GM19463 (cell line): ENCODE measurements at regions not wholly inside any gene's neighbourhood (a gene's known extent, or its start where the extent isn't known, plus 50 kb on each side); places are given as distances from the start of the nearest gene placed in this dataset.

Source experiments
- ATAC-seq: cut with Tn5 transposase; IDR thresholded peaks from one replicate; pipeline ENCODE4 v1.9.1; 2021; ENCODE audit warnings: mild to moderate bottlenecking, moderate library complexity; ENCODE audit not compliant: unreplicated experiment

DNA sequence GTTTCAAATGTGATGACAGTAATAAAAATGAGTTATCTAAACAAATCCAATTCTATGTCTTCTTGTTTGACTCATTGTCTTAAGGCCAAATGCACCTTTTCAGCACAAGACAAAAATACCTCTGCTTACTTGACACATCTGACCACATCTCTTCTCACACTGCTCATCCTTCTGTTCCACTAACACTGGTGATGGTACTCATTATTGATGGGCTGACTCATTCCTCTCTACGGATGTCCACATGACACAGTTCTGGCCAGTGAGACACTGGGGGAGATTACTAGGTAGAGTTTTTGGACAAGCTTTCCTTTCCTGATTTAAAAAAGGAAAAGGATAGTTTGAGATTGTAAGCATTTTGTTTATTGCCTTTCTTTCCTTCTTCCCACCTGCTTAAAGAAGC is 410.6 kb upstream of the THRB start:
- ATAC-seq: no peak

DNA sequence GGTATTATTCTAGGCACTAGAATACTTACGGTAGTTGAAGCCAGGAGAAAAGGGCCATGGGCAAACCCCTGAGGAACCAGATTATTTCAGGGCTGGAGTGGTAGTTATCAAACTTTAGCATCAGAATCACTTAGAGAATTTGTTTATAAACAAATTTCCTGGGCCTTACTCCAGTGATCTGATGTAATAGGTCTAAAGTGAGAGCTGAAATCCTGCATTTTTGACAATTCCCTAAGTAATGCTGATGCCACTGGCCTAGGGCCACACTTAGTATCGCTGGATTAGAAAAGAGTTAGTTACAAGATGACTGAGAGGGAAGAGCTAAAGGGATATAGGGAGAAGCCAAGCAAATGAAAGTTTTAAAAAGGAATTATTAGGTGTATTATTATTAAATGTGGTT is 412.5 kb upstream of the THRB start:
- ATAC-seq: no peak

DNA sequence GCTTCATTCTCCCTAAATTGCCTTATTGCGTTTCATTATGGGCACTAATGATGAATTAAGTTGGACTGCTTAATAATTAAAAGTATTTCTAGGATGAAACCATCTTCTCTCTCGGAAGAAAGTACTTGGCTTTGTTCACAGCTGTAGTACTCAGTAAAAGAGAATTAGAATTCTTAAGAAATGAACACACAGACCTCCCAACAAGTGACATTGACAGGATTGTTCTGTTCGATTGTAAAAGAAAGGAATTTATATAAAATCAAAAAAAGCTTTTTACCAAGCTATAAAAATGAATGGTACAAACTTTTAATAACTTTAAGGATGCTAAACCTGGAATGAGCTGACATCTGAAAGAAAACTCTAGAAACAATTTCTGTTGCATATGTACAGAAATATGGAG is 416.4 kb upstream of the THRB start:
- ATAC-seq: no peak

GRCh38 chr3:24915639-24916038 is 421.0 kb upstream of the THRB start:
- ATAC-seq: no peak

DNA sequence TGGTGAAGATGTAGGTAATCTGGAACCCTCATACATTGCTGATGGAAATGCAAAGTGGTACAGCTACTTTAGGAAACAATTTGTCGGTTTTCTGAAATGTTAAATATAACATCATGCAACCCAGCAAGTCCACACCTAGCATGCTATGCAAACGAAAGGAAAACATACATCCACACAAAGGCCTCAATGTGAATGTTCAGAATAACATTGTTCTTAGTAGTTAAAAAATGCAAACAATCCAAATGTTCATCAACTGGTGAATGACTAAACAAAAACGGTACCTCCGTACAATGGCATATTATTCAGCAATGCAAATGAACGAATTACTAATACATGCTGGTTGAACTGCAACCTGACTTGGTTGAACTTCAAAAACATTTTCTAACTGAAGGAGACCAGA is 423.3 kb upstream of the THRB start:
- ATAC-seq: no peak

DNA sequence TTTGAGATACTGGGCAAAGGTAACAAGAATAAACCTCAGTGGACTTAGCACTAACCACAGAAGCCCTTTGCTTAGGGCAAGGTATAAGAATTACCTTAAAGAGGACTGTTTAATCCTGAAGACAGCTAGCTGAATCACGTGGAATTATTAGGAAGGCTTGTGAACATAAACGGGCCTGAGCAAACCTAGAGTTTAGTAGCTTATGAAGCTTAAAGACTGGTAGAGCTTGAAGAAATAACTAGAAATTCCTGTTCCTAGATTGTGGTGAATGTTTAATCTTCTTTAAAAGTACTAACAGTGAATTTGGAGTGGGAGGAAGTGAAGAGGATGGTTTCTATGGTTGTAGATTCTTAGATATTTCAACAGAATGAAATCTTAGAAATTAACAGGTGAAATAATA is 428.9 kb upstream of the THRB start:
- ATAC-seq: no peak

DNA sequence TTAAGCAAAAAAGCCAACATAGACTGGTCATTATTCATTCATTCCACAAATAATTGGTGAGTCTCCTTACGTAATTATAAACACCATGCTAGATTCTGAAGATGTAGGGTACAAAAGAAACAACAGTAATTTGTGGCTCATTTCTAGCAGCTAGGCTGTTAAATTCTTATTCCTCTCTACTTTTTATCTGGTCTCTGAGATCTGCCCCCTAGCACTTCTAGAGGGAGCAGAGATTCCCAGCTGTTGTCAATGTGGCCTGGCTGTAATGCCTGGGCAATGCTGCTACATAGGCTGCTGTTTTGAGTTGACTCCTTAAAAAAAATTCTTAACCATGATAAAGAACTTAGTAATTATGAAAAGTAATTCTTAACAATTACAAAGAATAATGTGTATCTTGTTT is 434.9 kb upstream of the THRB start:
- no peak for ATAC-seq

DNA sequence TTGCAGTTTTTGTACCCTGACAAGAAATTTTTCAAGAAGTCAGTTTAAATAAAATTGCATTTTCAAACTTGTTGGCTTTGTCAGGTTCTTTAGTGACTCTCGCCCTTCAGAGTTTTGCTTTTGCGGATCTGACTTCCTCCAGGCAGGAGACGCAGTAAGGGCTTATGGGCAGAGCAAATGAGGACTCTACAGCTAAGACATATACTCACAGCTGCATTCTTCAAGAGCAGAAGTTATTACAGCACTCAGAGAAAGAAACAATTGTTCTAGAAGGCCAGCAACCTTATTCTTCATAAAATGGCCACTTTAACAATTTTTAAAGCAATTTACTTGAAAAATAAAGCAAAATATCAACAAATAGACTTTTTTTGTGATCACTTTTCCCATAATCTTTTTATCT is 438.8 kb upstream of the THRB start:
- no peak for ATAC-seq

GRCh38 chr3:24936574-24936973 is 441.9 kb upstream of the THRB start:
- ATAC-seq: no peak

GRCh38 chr3:24937228-24937627 is 442.6 kb upstream of the THRB start:
- no peak for ATAC-seq

- no peak for ATAC-seq
These were observed 443.1 kb upstream of the THRB start for GRCh38 chr3:24937780-24938179.

DNA sequence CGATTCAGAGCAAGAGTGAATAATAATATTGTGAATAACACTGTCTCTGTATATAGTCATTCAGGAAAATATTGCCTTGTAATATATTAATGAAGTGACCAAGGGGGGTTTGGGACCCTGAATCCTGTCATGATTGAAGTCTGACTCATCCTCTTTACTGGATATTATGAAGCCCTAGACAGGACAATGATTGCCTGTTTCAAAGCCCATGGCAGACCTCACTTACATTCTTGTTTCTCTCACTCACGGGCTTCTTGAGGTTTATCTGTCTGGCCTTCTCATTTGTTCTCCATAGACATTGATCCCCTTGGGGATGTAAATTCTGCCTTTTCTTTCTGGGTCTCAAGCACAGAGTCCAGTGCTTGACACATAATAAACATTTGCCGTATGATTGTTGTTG is 449.3 kb upstream of the THRB start:
- ATAC-seq: no peak

DNA sequence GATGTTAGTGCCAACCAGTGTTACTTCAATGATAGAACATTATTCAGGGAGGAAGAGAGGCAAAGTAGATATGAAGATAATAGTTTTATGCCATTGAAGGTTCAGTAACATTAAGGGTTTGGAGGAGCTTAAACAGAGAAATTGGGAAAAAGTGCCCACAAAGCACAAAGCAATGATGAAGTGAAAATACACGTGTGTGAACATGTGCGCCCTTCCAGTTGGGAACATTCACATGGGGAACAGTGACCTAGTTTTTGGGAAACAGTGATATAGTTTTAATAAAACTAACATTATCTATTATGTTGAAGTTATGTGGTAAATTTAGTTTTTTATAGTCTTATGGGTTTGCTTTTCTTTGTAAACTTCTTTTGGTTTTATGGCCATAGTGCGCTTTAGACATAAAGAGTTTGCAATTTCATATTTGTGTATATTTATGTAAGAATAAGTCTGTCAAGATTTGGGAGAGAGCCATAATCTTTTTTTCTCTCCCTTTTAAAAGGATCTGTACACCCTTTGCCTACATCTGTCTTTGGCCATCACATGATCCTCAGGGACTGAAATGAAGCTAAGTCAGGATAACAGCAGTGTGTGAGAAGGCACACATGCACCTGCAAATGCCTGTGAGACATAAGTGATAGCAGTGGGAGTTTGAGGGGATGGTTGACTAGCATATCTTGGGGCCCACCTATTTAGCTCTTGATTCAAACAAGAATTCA is 450.3 kb upstream of the THRB start:
- no peak for ATAC-seq

DNA sequence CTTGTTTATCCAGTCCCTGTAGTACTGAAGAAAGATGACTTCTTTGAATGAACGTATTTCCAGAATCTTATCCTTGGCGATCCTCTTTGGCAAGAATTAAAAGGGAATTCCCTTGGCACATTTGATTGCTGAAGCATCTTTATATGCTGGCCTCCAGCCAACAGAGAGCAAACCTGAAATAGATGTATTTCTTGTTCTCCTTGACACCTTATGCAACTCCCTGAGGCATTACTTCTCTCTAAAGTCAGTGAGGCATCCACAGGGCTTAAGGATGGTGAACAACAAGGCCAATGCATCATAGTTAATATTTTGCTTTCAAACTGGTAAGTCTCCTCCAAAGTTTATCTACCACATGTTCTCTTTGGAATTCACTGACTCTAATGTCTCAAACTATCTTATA is 450.9 kb upstream of the THRB start:
- ATAC-seq: no peak

DNA sequence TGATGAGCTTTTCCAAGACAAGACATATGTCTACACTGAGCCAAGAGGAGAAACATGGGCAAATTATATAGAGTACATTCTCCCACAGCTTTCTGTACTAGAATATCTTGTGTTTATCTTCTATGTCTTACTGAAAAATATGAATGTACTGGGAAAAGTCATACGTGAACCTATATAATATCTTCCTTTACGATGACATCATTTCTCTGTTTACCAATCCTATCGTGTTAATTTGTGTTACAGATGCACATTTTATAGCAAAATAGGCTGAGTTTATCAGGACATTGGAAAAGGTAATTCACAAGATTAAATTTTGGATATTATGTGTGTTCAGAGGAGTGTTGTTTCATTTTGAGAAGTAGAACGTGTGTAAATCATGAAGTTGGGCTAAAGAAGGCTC is 452.5 kb upstream of the THRB start:
- ATAC-seq: no peak

GRCh38 chr3:24951180-24951579 is 456.5 kb upstream of the THRB start:
- ATAC-seq: no peak

- ATAC-seq: no peak
These were observed 457.7 kb upstream of the THRB start for GRCh38 chr3:24952388-24952787.

GRCh38 chr3:24953060-24953771 is 458.6 kb upstream of the THRB start:
- no peak for ATAC-seq

- no peak for ATAC-seq
These were observed 462.0 kb upstream of the THRB start for GRCh38 chr3:24956613-24957012.

GRCh38 chr3:24958271-24958670 is 463.6 kb upstream of the THRB start:
- ATAC-seq: no peak

GRCh38 chr3:24958910-24959447 is 464.3 kb upstream of the THRB start:
- ATAC-seq: no peak
